ENCODE measurements at regions not wholly inside any gene's neighbourhood (a gene's known extent, or its start where the extent isn't known, plus 50 kb on each side); places are given as distances from the start of the nearest gene placed in this dataset.

GRCh38 chr6:110044096-110044495 is 66.0 kb downstream of the GPR6 start:
- intact Hi-C loops (cut with micrococcal nuclease), result no loop called here
- H3K27me3 Mint-ChIP-seq, result no peaks in the 10 kb centered on the region
- DNase-seq (no peak), ATAC-seq (no peak)
- H3K36me3 Mint-ChIP-seq (ENCODE audit: low read depth), result no peaks in the 10 kb centered on the region
- CTCF ChIA-PET, result interaction anchor here (0.9 to 1.5 kb wide), 2 partner anchors 10 to 346 kb away, joined by 3 to 5 read pairs; no protein-coding TSS in a partner anchor
- POLR2A ChIA-PET, result interaction anchor here (0.7 kb wide), 1 partner anchor 11 kb away, joined by 3 read pairs; no protein-coding TSS in a partner anchor
- no peaks in the 10 kb centered on the region for H3K9me3 Mint-ChIP-seq
- TF ChIP-seq, protein P1, sequence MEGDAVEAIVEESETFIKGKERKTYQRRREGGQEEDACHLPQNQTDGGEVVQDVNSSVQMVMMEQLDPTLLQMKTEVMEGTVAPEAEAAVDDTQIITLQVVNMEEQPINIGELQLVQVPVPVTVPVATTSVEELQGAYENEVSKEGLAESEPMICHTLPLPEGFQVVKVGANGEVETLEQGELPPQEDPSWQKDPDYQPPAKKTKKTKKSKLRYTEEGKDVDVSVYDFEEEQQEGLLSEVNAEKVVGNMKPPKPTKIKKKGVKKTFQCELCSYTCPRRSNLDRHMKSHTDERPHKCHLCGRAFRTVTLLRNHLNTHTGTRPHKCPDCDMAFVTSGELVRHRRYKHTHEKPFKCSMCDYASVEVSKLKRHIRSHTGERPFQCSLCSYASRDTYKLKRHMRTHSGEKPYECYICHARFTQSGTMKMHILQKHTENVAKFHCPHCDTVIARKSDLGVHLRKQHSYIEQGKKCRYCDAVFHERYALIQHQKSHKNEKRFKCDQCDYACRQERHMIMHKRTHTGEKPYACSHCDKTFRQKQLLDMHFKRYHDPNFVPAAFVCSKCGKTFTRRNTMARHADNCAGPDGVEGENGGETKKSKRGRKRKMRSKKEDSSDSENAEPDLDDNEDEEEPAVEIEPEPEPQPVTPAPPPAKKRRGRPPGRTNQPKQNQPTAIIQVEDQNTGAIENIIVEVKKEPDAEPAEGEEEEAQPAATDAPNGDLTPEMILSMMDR (IDR thresholded peaks at IDR 0.05), result no peak
- H3K4me3 Mint-ChIP-seq, result no peak overlapping the region
- H3K4me1 Mint-ChIP-seq (ENCODE audit: low read depth), result peaks cover 11% of the 10 kb centered on the region
- H3K27ac Mint-ChIP-seq, result no peak overlapping the region

GRCh38 chr6:110044622-110045021 is 66.5 kb downstream of the GPR6 start:
- H3K4me3 Mint-ChIP-seq, result no peak overlapping the region
- H3K36me3 Mint-ChIP-seq (ENCODE audit: low read depth), result no peaks in the 10 kb centered on the region
- ATAC-seq, result no peak
- no peak for DNase-seq
- ChIA-PET CTCF (interaction anchor here (0.9 to 1.5 kb wide), 2 partner anchors 9 to 346 kb away, joined by 3 to 5 read pairs; no protein-coding TSS in a partner anchor), POLR2A (no interaction called here)
- TF ChIP-seq, protein P1 (IDR thresholded peaks at IDR 0.05), result no peak
- no peak overlapping the region for H3K27ac Mint-ChIP-seq
- no peaks in the 10 kb centered on the region for H3K9me3 Mint-ChIP-seq
- H3K4me1 Mint-ChIP-seq (ENCODE audit: low read depth), result peaks cover 6% of the 10 kb centered on the region
- intact Hi-C loops (cut with micrococcal nuclease), result no loop called here
- H3K27me3 Mint-ChIP-seq, result no peaks in the 10 kb centered on the region

DNA sequence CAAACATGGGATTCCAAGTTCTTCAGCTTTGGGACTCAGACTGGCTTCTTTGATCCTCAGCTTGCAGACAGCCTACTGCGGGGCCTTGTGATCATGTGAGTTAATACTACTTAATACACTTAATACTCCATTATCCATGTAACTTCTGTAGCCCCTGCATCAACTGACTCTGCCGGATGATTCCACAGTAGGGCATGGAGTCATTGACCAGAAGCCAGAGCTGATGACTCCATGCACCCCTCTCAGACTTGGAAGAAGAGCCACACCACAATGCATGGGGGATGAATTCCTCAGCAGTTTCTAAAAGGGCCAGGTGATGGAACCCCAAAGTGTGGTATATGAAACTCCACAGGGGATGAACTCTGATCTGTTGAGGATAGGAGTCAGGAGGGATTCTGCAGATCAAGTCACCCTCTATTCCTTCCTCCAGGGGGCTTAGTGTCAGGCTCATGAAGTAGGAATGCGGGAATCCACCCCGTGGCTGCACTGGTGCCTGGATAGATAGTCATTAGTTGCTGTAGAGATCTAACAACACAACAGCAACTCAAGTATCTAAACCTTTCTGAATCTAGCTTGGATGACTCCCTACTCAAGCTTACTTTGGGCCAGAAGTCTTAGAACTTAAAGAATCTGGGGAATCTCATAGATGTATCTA is 70.2 kb downstream of the GPR6 start:
- Mint-ChIP-seq H3K27me3 (peaks cover 1% of the 10 kb centered on the region), H3K27ac (no peak overlapping the region), H3K9me3 (no peaks in the 10 kb centered on the region), H3K36me3 (ENCODE audit: low read depth) (no peaks in the 10 kb centered on the region), H3K4me1 (ENCODE audit: low read depth) (no peaks in the 10 kb centered on the region), H3K4me3 (no peak overlapping the region)
- ChIA-PET CTCF (interaction anchor here (3.1 kb wide), 1 partner anchor 9 kb away, joined by 24 read pairs; no protein-coding TSS in a partner anchor), POLR2A (no interaction called here)
- intact Hi-C loops (cut with micrococcal nuclease), result no loop called here
- TF ChIP-seq, protein P1 (IDR thresholded peaks at IDR 0.05), result no peak
- ATAC-seq (no peak), DNase-seq (no peak)

- H3K4me3 Mint-ChIP-seq, result no peak overlapping the region
- peaks cover 1% of the 10 kb centered on the region for H3K27me3 Mint-ChIP-seq
- intact Hi-C loops (cut with micrococcal nuclease), result loop anchor here (5.0 kb wide), 2 partner anchors 342 to 523 kb away; no protein-coding TSS in a partner anchor
- POLR2A ChIA-PET, result interaction anchor here (0.9 kb wide), 1 partner anchor 10 kb away, joined by 3 read pairs; no protein-coding TSS in a partner anchor
- no peaks in the 10 kb centered on the region for H3K4me1 Mint-ChIP-seq (ENCODE audit: low read depth)
- H3K27ac Mint-ChIP-seq, result no peak overlapping the region
- TF ChIP-seq, protein P1 (IDR thresholded peaks at IDR 0.05), result no peak
- H3K36me3 Mint-ChIP-seq (ENCODE audit: low read depth), result no peaks in the 10 kb centered on the region
- no peak for ATAC-seq
- no peaks in the 10 kb centered on the region for H3K9me3 Mint-ChIP-seq
- CTCF ChIA-PET, result interaction anchor here (1.2 to 3.1 kb wide), 3 partner anchors 8 to 12 kb away, joined by 3 to 24 read pairs (median 3); no protein-coding TSS in a partner anchor
- no peak for DNase-seq
Observed at GRCh38 chr6:110049696-110050439, 71.8 kb downstream of the GPR6 start.

All from activated CD8-positive, alpha-beta T cell treated with anti-CD3 and anti-CD28 coated beads for 36 hours (primary cell).